GM19452 (cell line): ENCODE measurements at regions not wholly inside any gene's neighbourhood (a gene's known extent, or its start where the extent isn't known, plus 50 kb on each side); places are given as distances from the start of the nearest gene placed in this dataset.
"Not testable (repeated sequence)": the region's sequence is repeated elsewhere in the genome, so short reads cannot be mapped to it uniquely, and the experiment has no call there.

Experiments used
- ATAC-seq: cut with Tn5 transposase; IDR thresholded peaks from one replicate; pipeline ENCODE4 v1.9.1; 2021; ENCODE audit not compliant: unreplicated experiment

DNA sequence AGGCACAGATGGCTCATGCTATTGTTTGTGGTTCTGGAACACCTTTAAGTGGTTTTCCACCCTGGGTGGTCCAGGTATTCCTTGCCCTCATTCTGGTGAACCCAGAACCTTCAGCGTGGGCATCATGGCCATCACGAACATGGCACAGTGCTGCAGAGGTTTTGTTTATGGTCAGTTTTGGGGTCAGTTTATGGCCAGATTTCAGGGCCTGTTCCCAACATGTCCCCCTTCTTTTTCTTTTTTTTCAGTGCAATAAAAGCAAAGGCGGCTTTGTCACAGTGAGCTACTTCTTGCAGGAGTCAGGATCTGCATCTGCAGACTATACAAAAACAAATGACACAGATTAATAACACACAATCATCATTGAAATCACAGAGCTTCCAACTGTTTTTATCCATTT is 1085.0 kb upstream of the ALCAM start:
- no peak for ATAC-seq

DNA sequence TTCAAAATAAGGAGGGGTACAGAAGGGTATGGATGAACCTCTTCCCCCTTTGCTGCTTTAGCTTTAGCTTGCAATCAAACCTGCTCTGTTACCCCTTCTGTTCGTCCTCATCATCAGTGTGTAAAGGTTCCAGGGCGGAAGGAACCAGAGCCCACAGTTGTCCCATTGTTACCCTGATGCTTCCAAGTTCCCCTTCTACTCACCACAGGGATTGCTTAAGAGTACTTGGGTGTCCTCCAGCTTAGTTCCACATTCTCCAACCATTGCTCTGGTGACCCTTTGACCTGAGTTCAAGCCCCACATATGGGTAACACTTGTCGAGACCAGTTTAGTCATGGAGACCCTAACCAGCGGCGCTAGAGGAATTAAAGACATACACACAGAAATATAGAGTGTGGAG is 1080.1 kb upstream of the ALCAM start:
- no peak for ATAC-seq

GRCh38 chr3:104291437-104291851 is 1075.3 kb upstream of the ALCAM start:
- peak; percentile 72 for ATAC-seq

- peak; percentile 36 for ATAC-seq
Observed at GRCh38 chr3:104291878-104292277, 1074.8 kb upstream of the ALCAM start.

DNA sequence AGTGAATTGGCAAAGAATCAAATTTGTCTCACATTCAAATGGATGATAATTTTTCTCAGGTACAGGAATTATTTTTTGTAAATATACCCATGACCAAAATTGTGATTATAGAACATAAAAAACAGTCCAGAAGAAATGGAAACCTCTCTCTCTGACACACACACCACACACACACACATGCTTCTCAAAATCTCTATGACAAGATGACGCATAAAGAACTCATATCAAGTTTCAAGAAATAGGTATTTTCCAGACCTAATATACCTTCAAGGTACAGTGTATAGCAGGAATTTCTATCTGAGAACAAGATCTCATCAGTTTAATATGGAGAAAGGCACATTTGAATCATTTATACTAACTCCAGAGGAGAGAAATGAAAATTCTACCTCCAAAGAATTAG is 1069.1 kb upstream of the ALCAM start:
- no peak for ATAC-seq

DNA sequence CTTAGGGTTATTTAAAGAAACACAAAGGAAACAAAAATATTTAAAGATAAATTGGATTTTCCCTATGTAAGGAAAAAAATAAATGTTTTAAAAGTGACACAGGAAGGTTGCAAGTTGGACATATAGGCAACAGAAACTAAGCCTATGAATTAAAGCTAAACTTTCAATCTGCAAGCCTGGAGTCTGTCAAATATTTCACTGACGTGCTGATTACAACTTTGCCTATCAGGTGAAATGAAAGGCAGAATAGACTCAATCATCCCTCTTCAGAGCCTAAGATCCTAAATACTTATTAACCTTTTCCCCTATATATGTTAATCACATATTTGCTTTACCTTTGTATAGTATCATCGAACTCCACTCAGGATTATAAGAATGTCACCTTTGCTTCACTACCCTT is 1068.0 kb upstream of the ALCAM start:
- no peak for ATAC-seq

GRCh38 chr3:104316118-104316517 is 1050.6 kb upstream of the ALCAM start:
- no peak for ATAC-seq

- no peak for ATAC-seq
Observed at GRCh38 chr3:104323226-104323625, 1043.5 kb upstream of the ALCAM start.

- ATAC-seq, result no peak
Observed at GRCh38 chr3:104347291-104347690, 1019.4 kb upstream of the ALCAM start.

DNA sequence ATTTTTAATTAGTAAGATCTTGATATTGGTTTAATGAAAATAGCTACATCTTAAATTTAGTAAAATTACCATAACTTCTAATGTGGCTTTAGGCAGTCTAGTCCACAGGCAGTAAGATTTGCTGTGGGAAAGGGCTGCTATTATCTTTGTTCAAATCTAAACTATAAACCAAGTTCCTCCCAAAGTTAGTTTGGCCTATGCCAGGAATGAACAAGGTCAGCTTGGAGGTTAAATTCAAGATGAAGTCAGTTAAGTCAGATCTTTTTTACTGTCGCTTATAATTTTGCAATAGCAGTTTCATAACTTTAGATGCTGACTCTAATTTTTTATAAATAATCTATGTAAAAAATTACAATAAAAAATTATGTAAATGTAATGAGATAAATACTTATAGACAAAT is 1016.9 kb upstream of the ALCAM start:
- ATAC-seq, result no peak

DNA sequence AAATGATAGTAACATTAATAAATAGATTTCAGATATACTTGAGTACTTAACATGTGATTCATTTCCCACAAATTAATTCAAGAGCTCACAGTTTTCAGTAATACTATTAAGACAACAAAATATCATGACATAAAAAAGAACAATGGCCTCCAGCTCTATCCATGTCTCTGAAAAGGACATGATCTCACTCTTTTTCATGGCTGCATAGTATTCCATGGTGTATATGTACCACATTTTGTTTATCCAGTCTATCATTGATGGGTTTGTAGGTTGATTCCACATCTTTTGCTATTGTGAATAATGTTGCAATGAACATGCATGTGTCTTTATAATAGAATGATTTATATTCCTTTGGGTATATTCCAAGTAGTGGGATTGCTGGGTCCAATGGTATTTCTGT is 1012.8 kb upstream of the ALCAM start:
- no peak for ATAC-seq

DNA sequence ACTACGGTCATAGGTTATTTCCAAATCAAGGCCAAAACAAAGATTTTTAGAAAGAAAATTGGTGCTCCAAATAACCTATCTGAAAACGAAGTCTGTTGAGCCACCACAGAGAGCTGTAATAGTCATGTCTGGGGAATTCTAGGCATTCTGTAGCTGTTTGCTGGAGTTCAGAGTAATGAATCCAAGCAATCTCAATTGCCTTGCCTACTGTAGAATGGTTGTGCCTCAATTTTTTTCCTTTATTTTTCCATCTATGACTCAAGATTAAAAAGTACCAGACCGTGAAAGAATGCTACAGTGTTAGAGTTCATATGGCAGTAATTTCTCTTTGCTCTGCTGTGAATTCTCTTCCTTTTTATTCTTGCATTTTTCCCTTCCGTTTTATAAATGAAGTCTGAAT is 1007.2 kb upstream of the ALCAM start:
- no peak for ATAC-seq

GRCh38 chr3:104360038-104360437 is 1006.7 kb upstream of the ALCAM start:
- ATAC-seq, result no peak

GRCh38 chr3:104361748-104362147 is 1005.0 kb upstream of the ALCAM start:
- not testable (repeated sequence) for ATAC-seq

DNA sequence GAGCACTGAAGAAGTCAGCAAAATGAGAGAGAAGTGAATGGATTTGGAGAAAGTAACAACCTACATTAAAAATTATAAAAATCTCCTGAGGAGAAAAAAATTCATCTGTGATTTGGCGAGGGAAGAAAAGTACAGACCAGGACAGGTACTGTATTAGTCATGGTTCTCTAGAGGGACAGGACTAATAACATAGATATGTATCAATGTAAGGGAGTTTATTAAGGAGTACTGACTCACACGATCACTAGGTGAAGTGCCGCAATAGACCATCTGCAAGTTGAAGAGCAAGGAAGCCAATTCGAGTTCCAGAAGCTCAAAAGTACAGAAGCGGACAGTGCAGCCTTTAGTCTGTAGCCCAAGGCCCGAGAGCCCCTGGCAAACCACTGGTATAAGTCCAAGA is 1004.4 kb upstream of the ALCAM start:
- no peak for ATAC-seq

DNA sequence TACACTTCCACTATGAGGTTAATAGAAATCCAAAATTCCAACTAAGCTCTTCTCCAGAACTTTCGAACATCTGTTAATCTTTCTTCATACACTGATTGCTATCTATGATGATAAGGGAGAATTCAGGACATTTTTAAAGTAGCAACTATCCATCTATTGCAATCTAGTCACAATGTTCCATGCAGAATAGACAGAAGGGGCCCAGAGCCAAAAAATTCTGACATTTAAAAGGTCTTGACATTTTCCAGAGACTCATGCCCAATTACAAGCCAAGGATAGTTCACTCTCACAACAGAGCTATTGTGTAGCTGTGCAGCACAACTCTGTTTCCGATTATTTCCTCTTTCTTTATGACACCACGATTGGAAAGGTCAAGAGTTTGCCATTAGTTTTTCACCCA is 999.7 kb upstream of the ALCAM start:
- no peak for ATAC-seq

DNA sequence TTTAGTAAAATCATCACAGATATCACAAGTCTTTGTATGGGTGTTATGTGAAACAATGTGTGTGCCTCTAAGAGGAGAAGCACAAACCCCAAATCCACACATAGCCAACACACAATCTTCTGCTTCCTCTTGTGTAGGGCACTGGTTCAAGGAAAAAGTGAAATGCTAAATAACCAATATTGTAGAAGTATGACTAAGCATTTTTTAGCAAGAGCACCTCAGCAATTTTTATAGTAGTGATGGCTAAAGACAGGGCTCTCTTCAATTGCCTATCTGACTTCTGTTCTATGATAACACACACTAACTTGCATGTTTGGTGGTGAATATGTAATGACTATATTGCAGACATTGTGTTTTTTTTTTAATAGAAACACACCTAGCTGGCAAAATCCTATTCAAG is 997.9 kb upstream of the ALCAM start:
- ATAC-seq, result no peak

DNA sequence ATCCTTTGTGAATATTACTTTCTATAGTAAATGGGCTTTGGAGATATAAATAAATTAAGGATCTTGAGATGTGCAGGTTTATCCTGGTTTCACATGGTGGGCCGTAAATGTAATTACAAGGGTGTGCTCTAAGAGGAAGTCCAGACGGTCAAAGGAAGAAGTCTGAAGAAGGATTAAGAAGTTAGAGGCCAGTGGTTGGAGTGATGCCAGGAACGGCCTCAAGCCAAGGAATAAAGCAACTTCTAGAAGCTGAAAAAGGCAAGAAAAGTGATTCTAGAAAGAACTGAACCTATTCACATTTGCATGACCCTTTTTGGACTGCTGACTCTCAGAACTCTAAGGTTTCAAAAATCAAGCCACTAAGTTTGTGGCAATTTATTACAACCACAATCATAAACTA is 981.3 kb upstream of the ALCAM start:
- ATAC-seq, result no peak

- no peak for ATAC-seq
Observed at GRCh38 chr3:104388619-104389018, 978.1 kb upstream of the ALCAM start.

GRCh38 chr3:104392327-104392726 is 974.4 kb upstream of the ALCAM start:
- ATAC-seq, result no peak

DNA sequence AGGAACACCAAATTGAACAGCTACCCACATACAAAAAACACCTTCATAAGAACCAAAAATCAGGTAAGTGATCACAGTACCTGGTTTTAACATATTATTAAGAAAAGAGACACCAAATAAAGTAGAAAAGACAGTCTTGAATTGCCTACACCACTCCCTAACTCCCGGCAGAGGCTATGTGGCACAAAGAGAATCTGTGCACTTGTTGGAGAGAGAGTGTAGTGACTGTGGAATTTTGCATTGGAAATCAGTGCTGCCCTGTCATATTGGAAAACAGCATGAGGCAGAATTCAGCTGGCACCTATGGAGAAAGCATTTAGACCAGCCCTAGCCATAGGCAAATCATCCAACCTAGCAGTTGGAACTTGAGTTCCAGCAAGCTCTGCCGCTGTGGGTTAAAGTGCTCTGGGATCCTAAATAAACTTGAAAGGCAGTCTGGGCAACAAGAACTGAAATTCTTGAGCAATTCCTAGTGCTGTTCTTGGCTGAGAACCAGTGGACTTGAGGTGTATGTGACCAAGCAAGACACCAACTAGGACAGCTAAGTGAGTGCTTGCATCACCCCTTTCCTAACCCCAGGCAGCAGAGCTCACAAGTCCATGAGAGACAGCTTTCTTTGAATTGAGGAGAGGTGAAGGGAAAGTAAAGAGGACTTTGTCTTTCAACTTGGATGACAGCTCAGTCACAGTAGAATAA is 969.6 kb upstream of the ALCAM start:
- ATAC-seq, result no peak

DNA sequence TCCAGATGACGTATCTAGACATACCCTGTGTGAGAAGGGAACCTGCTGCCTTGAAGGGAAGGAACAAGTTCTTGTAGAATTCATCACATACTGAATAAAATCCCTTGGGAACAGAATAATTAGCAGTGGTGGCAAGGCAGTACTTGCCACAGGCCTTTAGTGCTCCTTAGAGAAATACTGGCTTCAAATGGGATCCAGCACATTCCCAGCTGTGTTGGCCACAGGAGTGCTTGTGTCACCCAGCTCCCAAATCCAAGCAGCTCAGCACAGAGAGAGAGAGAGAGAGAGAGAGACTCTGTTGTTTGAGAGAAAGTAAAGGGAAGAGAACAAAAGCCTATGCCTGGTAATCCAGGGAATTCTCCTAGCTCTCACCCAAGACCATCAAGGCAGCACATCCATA is 969.0 kb upstream of the ALCAM start:
- no peak for ATAC-seq

DNA sequence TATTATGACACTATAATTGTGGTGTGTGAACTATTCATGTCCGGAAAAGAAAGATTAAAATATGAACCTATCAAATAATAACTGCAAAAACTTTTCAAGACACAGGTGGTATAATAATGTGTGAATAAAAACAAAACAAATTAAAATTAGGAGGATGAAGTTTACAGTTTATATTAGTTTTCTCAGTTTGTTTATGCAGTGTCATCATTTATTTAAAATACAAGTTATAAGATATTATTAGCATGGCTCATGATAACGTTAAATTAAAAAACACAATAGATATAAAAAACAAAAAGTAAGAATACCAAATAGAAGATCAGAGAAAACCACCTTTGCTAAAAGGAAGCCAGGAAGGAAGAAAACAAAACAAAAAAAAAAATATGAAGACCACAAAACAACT is 963.8 kb upstream of the ALCAM start:
- ATAC-seq, result no peak
